GM12891 (cell line): ENCODE measurements at regions not wholly inside any gene's neighbourhood (a gene's known extent, or its start where the extent isn't known, plus 50 kb on each side); places are given as distances from the start of the nearest gene placed in this dataset.

ENCODE experiments used
- POLR2A ChIP-seq: IDR thresholded peaks from 2 replicates; pipeline ENCODE4 v1.6.1; 2011; ENCODE audit warnings: low read depth, low read length, control low read depth
- POLR2AphosphoS5 ChIP-seq: IDR thresholded peaks from 2 replicates; pipeline ENCODE4 v1.6.1; 2011; ENCODE audit warnings: low read depth, low read length, control low read depth
- SPI1 ChIP-seq: IDR thresholded peaks from 2 replicates; pipeline ENCODE4 v1.6.1; 2011; ENCODE audit warnings: low read depth, low read length, control low read depth
- TAF1 ChIP-seq: IDR thresholded peaks from 2 replicates; pipeline ENCODE4 v1.6.1; 2011; ENCODE audit warnings: low read depth, low read length, control low read depth

GRCh38 chr7:92973293-92973731 lies 136.9 kb upstream of the CDK6 start:
- TF ChIP-seq TAF1 (no peak), POLR2A (no peak), POLR2AphosphoS5 (no peak), SPI1 (no peak)
